Bone marrow (tissue), 2 donors: ENCODE measurements at regions not wholly inside any gene's neighbourhood (a gene's known extent, or its start where the extent isn't known, plus 50 kb on each side); places are given as distances from the start of the nearest gene placed in this dataset.
"Not testable (repeated sequence)": the region's sequence is repeated elsewhere in the genome, so short reads cannot be mapped to it uniquely, and the experiment has no call there.

Experiments
- DNase-seq, 2 donors: peaks; one replicate each; lab custom pipeline; 2025; lab: John Stamatoyannopoulos, UW

- no peak for DNase-seq
These were observed 181.9 kb upstream of the TTC14 start for GRCh38 chr3:180420016-180420415.

GRCh38 chr3:180420804-180421203 lies 181.2 kb upstream of the TTC14 start:
- no peak for DNase-seq

- DNase-seq: no peak
These were observed 180.7 kb upstream of the TTC14 start for GRCh38 chr3:180421221-180421620.

GRCh38 chr3:180421721-180422120 lies 180.2 kb upstream of the TTC14 start:
- no peak for DNase-seq

- DNase-seq: not testable (repeated sequence)
These were observed 177.7 kb upstream of the TTC14 start for GRCh38 chr3:180424305-180424704.

GRCh38 chr3:180430896-180431295 lies 171.1 kb upstream of the TTC14 start:
- DNase-seq: no peak

GRCh38 chr3:180433152-180433551 lies 168.8 kb upstream of the TTC14 start:
- no peak for DNase-seq

GRCh38 chr3:180447136-180447535 lies 154.8 kb upstream of the TTC14 start:
- DNase-seq: no peak

- DNase-seq: not testable (repeated sequence)
These were observed 153.6 kb upstream of the TTC14 start for GRCh38 chr3:180448407-180448806.

GRCh38 chr3:180457225-180457624 lies 144.7 kb upstream of the TTC14 start:
- DNase-seq: no peak

GRCh38 chr3:180466401-180467011 lies 135.5 kb upstream of the TTC14 start:
- DNase-seq: no peak

GRCh38 chr3:180467177-180467576 lies 134.8 kb upstream of the TTC14 start:
- no peak for DNase-seq

- DNase-seq: no peak
These were observed 132.8 kb upstream of the TTC14 start for GRCh38 chr3:180469149-180469548.

- no peak for DNase-seq
These were observed 123.3 kb upstream of the TTC14 start for GRCh38 chr3:180478695-180479094.

GRCh38 chr3:180492047-180492446 lies 109.9 kb upstream of the TTC14 start:
- DNase-seq: no peak

- no peak for DNase-seq
These were observed 105.0 kb upstream of the TTC14 start for GRCh38 chr3:180496995-180497394.

GRCh38 chr3:180516368-180516767 lies 85.6 kb upstream of the TTC14 start:
- no peak for DNase-seq

- no peak for DNase-seq
These were observed 78.9 kb upstream of the TTC14 start for GRCh38 chr3:180523040-180523439.

- no peak for DNase-seq
These were observed 73.1 kb upstream of the TTC14 start for GRCh38 chr3:180528843-180529242.

GRCh38 chr3:180529778-180530177 lies 72.2 kb upstream of the TTC14 start:
- no peak for DNase-seq

GRCh38 chr3:180530276-180530675 lies 71.7 kb upstream of the TTC14 start:
- no peak for DNase-seq

GRCh38 chr3:180531303-180532278 lies 70.4 kb upstream of the TTC14 start:
- DNase-seq: no peak

- no peak for DNase-seq
These were observed 67.1 kb upstream of the TTC14 start for GRCh38 chr3:180534828-180535227.
